ENCODE measurements at regions not wholly inside any gene's neighbourhood (a gene's known extent, or its start where the extent isn't known, plus 50 kb on each side); places are given as distances from the start of the nearest gene placed in this dataset.
"Not testable (repeated sequence)": the region's sequence is repeated elsewhere in the genome, so short reads cannot be mapped to it uniquely, and the experiment has no call there.

- no peak for DNase-seq
Measured at GRCh38 chr2:16359961-16360360, 305.7 kb downstream of the CYRIA start.

GRCh38 chr2:16357188-16357587 is 308.4 kb downstream of the CYRIA start:
- no peak for DNase-seq

GRCh38 chr2:16351541-16351940 is 314.1 kb downstream of the CYRIA start:
- DNase-seq = no peak

- DNase-seq = no peak
Measured at GRCh38 chr2:16351137-16351536, 314.5 kb downstream of the CYRIA start.

- no peak for DNase-seq
Measured at GRCh38 chr2:16350211-16350610, 315.4 kb downstream of the CYRIA start.

- DNase-seq = no peak
Measured at GRCh38 chr2:16349811-16350210, 315.8 kb downstream of the CYRIA start.

GRCh38 chr2:16348821-16349515 is 316.7 kb downstream of the CYRIA start:
- DNase-seq = no peak

GRCh38 chr2:16346671-16347070 is 319.0 kb downstream of the CYRIA start:
- no peak for DNase-seq

GRCh38 chr2:16345231-16345630 is 320.4 kb downstream of the CYRIA start:
- not testable (repeated sequence) for DNase-seq

- no peak for DNase-seq
Measured at GRCh38 chr2:16339206-16339605, 326.4 kb downstream of the CYRIA start.

- DNase-seq = no peak
Measured at GRCh38 chr2:16338026-16338425, 327.6 kb downstream of the CYRIA start.

GRCh38 chr2:16336916-16337315 is 328.7 kb downstream of the CYRIA start:
- no peak for DNase-seq

GRCh38 chr2:16336491-16336890 is 329.1 kb downstream of the CYRIA start:
- DNase-seq = no peak

- DNase-seq = no peak
Measured at GRCh38 chr2:16335947-16336346, 329.7 kb downstream of the CYRIA start.

GRCh38 chr2:16335604-16335930 is 330.1 kb downstream of the CYRIA start:
- DNase-seq = no peak

- DNase-seq = no peak
Measured at GRCh38 chr2:16334886-16335603, 330.6 kb downstream of the CYRIA start.

GRCh38 chr2:16334366-16334765 is 331.3 kb downstream of the CYRIA start:
- DNase-seq = no peak

- no peak for DNase-seq
Measured at GRCh38 chr2:16333681-16334080, 332.0 kb downstream of the CYRIA start.

- DNase-seq = no peak
Measured at GRCh38 chr2:16332681-16333557, 332.7 kb downstream of the CYRIA start.

GRCh38 chr2:16331772-16332171 is 333.9 kb downstream of the CYRIA start:
- DNase-seq = no peak

GRCh38 chr2:16330982-16331381 is 334.7 kb downstream of the CYRIA start:
- no peak for DNase-seq

GRCh38 chr2:16330571-16330970 is 335.1 kb downstream of the CYRIA start:
- no peak for DNase-seq

- no peak for DNase-seq
Measured at GRCh38 chr2:16330012-16330411, 335.6 kb downstream of the CYRIA start.

- DNase-seq = no peak
Measured at GRCh38 chr2:16329421-16329820, 336.2 kb downstream of the CYRIA start.

Data from CD4-positive, alpha-beta T cell treated with Interleukin-17A for 4 hours (primary cell).